Esophagus muscularis mucosa (tissue), 4 donors: ENCODE measurements at regions not wholly inside any gene's neighbourhood (a gene's known extent, or its start where the extent isn't known, plus 50 kb on each side); places are given as distances from the start of the nearest gene placed in this dataset.

Source experiments
- DNase-seq: peaks from one replicate; pipeline ENCODE4 v3.0.0-alpha.2; 2017; ENCODE audit errors: extremely low spot score
- H3K27ac ChIP-seq, 4 donors: fragments of 200-600 bp; sonication (generic); replicated peaks in 1 of 4; 1 replicate in 3 of 4; 2 replicates in 1 of 4; pipeline ENCODE4 v1.5.1; 2016 to 2019; ENCODE audit warnings: mild to moderate bottlenecking in 1 of 4
- H3K27me3 ChIP-seq, 4 donors: fragments of 200-600 bp; sonication (generic); one replicate each; pipeline versions ENCODE4 v1.5.1 to v1.6.0; 2016 to 2019
- H3K36me3 ChIP-seq, 4 donors: fragments of 200-600 bp; sonication (generic); one replicate each; pipeline ENCODE4 v1.5.1; 2016 to 2019
- H3K4me1 ChIP-seq, 4 donors: fragments of 200-600 bp; sonication (generic); one replicate each; pipeline ENCODE4 v1.5.1; 2016 to 2019
- H3K4me3 ChIP-seq, 4 donors: fragments of 200-600 bp; sonication (generic); 1 replicate in 2 of 4; 2 replicates in 2 of 4; pipeline ENCODE4 v1.5.1; 2016 to 2019; ENCODE audit warnings: mild to moderate bottlenecking in 4 of 4, moderate library complexity in 1 of 4
- H3K9me3 ChIP-seq, 4 donors: fragments of 200-600 bp; sonication (generic); 1 replicate in 3 of 4; 2 replicates in 1 of 4; pipeline ENCODE4 v1.5.1; 2016 to 2019
- CTCF ChIP-seq, 3 experiments: fragments of 200-600 bp in 2 of 3; fragments of 450-650 bp in 1 of 3; sonication (generic) in 2 of 3; IDR thresholded peaks; one replicate each; pipeline ENCODE4 v1.5.1; 2017 to 2019; ENCODE audit warnings: antibody characterized with exemption in 3 of 3, mild to moderate bottlenecking in 2 of 3, moderate library complexity in 1 of 3
- EP300 ChIP-seq: sonication (generic); formaldehyde crosslinking; IDR thresholded peaks from one replicate; pipeline ENCODE4 v1.6.1; 2017; ENCODE audit warnings: antibody characterized with exemption
- POLR2A ChIP-seq: fragments of 450-650 bp; IDR thresholded peaks from one replicate; pipeline ENCODE4 v1.6.1; 2017; ENCODE audit warnings: antibody characterized with exemption, moderate library complexity, mild to moderate bottlenecking, low read depth
- POLR2AphosphoS5 ChIP-seq, 2 donors: sonication (generic); formaldehyde crosslinking; IDR thresholded peaks; one replicate each; pipeline ENCODE4 v1.6.1; 2017; ENCODE audit warnings: antibody characterized with exemption in 2 of 2
- WGBS: methylation state at CpG from one replicate; pipeline ENCODE4 v1.1.5; 2018; 5-methylcytosine and 5-hydroxymethylcytosine counted together
- intact Hi-C: fragments of 100-400 bp; cut with DNase I; formaldehyde crosslinking; loops from one replicate; pipeline ENCODE4 v1.15.1; 2023

- no peaks in the 10 kb centered on the region for H3K9me3 ChIP-seq
- H3K4me3 ChIP-seq, result no peak overlapping the region
- H3K36me3 ChIP-seq, result no peaks in the 10 kb centered on the region
- H3K27me3 ChIP-seq, result no peaks in the 10 kb centered on the region
- no peaks in the 10 kb centered on the region for H3K4me1 ChIP-seq
- H3K27ac ChIP-seq, result no peak overlapping the region
- TF ChIP-seq POLR2A (no peak), EP300 (no peak), POLR2AphosphoS5 (IDR thresholded peaks at IDR 0.05) (no peak), CTCF (IDR thresholded peaks at IDR 0.05) (no peak)
- intact Hi-C loops, result no loop called here
- DNase-seq, result no peak
Observed at GRCh38 chr1:69171248-69171647, 396.5 kb upstream of the LRRC7 start.

DNA sequence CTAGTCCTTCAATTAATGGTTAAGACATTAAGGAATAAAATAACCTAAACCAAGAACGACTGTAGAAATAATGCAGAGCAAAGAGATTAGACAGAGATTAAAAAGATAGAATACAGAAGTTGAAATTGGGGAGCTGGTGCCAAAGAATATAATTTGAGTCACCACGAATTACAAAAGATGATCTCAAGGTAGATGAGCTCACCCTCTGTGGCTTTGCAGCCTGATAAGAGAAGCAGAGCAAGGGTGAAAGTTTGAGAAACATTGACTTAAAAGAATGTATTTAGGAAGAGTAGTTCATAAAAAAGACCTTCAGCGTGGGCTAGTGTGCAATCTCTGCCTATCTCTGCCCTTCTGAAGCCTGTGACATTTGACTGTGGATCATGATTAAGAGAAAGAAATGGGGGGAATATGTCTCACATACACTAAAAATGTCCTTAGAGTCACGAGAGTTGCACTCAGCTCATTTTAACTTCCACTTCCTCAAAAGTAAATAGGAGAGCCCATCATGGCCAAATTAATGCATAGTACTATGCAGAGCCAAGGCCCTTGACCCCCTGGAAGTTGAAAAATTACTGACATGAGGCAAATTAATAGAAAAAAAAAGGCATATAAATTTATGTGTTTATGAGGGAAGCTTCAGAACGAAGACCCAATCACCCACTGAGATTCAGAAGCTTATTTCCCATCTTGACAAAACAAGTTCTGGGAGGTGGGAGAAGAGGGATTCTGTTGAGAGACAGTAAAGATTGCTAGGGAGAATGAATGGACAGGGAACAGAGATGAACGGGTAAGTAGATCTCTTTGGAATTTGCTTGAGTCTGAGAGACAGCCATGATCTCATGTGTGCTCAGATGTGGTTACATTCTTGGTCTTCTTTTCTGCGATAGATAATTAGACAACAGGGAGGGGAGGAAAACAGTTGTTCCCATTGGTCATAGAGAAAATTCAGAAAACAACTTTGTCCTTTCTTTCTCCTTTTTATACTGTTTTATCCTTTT, 395.4 kb upstream of the LRRC7 start:
- no peak overlapping the region for H3K27ac ChIP-seq
- H3K4me3 ChIP-seq, result no peak overlapping the region
- intact Hi-C loops, result no loop called here
- DNase-seq, result no peak
- TF ChIP-seq POLR2AphosphoS5 (IDR thresholded peaks at IDR 0.05) (no peak), EP300 (no peak), POLR2A (no peak), CTCF (IDR thresholded peaks at IDR 0.05) (no peak)
- H3K27me3 ChIP-seq, result no peaks in the 10 kb centered on the region
- WGBS, result 66% methylated on average over 7 of the region's 7 CpGs
- H3K4me1 ChIP-seq, result no peaks in the 10 kb centered on the region
- no peaks in the 10 kb centered on the region for H3K9me3 ChIP-seq
- no peaks in the 10 kb centered on the region for H3K36me3 ChIP-seq

- Histone ChIP-seq H3K27ac (no peak overlapping the region), H3K4me1 (no peaks in the 10 kb centered on the region), H3K36me3 (no peaks in the 10 kb centered on the region), H3K4me3 (no peak overlapping the region), H3K9me3 (no peaks in the 10 kb centered on the region), H3K27me3 (no peaks in the 10 kb centered on the region)
- intact Hi-C loops, result no loop called here
- DNase-seq, result no peak
- TF ChIP-seq POLR2A, result no peak
- no peak for TF ChIP-seq EP300
Observed at GRCh38 chr1:69175053-69175452, 392.7 kb upstream of the LRRC7 start.

DNA sequence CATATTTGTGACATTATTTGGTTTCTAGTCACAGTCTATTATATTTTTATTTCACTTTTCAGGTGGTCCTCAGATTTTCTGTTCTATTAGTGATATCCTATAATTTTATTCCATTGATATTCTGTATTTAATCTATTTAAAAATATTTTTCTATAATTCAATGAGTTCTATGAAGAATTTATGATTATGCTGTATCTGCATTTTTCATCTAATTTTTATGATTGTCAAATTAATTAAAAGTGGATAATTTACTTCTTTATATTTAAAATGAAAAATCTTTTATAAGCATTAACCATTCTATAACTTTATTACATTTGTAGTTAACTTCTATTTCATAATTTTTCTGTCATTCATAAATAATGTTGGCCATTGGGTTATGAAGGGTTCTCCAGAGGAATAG, 387.4 kb upstream of the LRRC7 start:
- H3K27me3 ChIP-seq, result no peaks in the 10 kb centered on the region
- H3K4me1 ChIP-seq, result no peaks in the 10 kb centered on the region
- no peak for DNase-seq
- H3K27ac ChIP-seq, result no peak overlapping the region
- intact Hi-C loops, result no loop called here
- no peaks in the 10 kb centered on the region for H3K9me3 ChIP-seq
- H3K4me3 ChIP-seq, result no peak overlapping the region
- TF ChIP-seq EP300 (no peak), CTCF (IDR thresholded peaks at IDR 0.05) (no peak), POLR2AphosphoS5 (IDR thresholded peaks at IDR 0.05) (no peak), POLR2A (no peak)
- no peaks in the 10 kb centered on the region for H3K36me3 ChIP-seq

DNA sequence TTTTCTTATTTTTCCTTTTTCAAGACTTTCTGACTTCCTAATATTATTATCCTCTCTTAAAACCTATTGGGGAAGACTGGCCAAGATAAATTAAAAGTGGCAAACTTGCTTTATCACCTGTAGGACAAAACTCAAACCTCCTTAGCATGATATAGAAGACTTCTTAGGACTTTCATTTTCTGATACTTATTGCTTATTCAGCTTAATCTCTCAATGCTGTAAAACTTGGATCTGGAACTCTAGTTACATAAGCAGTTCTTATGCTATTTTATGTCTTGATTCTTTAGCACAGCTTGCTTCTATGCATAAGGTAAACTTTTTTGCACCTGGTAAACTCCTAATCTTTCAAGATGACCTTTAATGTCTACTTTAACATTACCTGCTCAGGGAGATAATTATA, 382.3 kb upstream of the LRRC7 start:
- H3K27ac ChIP-seq, result no peak overlapping the region
- DNase-seq, result no peak
- intact Hi-C loops, result no loop called here
- no peaks in the 10 kb centered on the region for H3K36me3 ChIP-seq
- no peaks in the 10 kb centered on the region for H3K9me3 ChIP-seq
- TF ChIP-seq POLR2A, result no peak
- no peak for TF ChIP-seq CTCF (IDR thresholded peaks at IDR 0.05)
- no peak for TF ChIP-seq EP300
- TF ChIP-seq POLR2AphosphoS5 (IDR thresholded peaks at IDR 0.05), result no peak
- no peaks in the 10 kb centered on the region for H3K27me3 ChIP-seq
- no peaks in the 10 kb centered on the region for H3K4me1 ChIP-seq
- no peak overlapping the region for H3K4me3 ChIP-seq
